IPS-11a (cell line): ENCODE measurements at regions not wholly inside any gene's neighbourhood (a gene's known extent, or its start where the extent isn't known, plus 50 kb on each side); places are given as distances from the start of the nearest gene placed in this dataset.
"Not testable (repeated sequence)": the region's sequence is repeated elsewhere in the genome, so short reads cannot be mapped to it uniquely, and the experiment has no call there.

ENCODE experiments used
- H3K4me3 ChIP-seq: one replicate; pipeline ENCODE4 v1.5.1; 2013; ENCODE audit warnings: low read depth, low read length, control low read depth

- H3K4me3 ChIP-seq, result no peak overlapping the region
These were observed 85.6 kb upstream of the SNX7 start for GRCh38 chr1:98575955-98576354.

DNA sequence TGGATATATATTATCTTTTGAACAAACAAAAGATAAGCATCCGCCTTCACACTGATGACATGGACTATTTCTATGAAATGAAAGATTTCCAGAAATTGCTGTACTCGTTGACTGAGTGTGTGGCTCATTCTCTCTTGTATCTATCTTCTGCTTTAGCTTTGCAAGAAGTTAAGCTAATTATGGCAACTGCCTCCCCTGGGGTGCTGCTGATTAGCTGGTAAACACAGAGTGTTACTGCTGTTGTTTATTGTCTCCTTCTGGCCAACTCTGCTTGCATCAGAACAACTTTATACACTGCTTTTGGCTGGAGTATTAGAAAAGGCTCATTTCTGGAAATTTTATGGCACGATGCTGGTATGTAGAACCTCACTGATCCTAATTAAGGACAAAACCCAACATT lies 95.6 kb upstream of the SNX7 start:
- H3K4me3 ChIP-seq, result no peak overlapping the region

GRCh38 chr1:98559291-98559690 lies 102.2 kb upstream of the SNX7 start:
- no peak overlapping the region for H3K4me3 ChIP-seq

GRCh38 chr1:98557895-98558294 lies 103.6 kb upstream of the SNX7 start:
- no peak overlapping the region for H3K4me3 ChIP-seq

- H3K4me3 ChIP-seq, result no peak overlapping the region
These were observed 104.9 kb upstream of the SNX7 start for GRCh38 chr1:98556521-98557158.

GRCh38 chr1:98555814-98556213 lies 105.7 kb upstream of the SNX7 start:
- H3K4me3 ChIP-seq, result no peak overlapping the region

DNA sequence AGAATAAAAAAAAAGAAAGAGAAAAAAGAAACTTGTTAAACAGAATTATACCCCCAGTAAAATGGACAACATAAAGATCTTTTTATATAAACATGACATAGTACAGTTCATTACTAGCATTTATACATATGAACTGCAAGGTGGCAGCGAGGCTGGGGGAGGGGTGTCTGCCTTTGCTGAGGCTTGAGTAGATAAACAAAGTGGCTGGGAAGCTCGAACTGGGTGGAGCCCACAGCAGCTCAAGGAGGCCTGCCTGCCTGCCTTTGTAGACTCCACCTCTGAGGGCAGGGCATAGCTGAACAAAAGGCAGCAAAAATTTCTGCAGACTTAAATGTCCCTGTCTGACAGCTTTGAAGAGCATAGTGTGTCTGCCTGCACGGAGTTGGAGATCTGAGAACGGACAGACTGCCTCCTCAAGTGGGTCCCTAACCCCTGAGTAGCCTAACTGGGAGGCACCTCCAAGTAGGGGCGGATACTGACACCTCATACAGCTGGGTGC lies 108.9 kb upstream of the SNX7 start:
- H3K4me3 ChIP-seq, result not testable (repeated sequence)

DNA sequence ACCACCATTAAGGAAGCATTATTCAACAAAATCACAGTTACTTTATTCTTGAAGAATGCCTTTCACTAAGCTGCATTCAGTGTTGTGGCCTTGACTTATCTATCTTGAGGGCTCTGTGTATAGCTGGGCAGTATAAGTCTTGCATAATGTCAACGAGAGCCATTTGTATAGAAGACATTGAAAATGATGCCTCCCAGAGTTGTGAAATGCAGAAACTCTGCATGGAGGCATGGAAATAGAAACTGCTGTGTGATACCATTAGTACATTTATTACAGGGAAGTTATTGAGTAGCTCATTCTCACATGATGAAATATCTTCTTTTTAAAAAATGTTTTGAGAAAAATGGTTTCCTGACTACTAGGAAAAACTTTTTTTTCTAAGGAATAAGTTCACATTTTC lies 111.4 kb upstream of the SNX7 start:
- no peak overlapping the region for H3K4me3 ChIP-seq

- H3K4me3 ChIP-seq, result no peak overlapping the region
These were observed 115.2 kb upstream of the SNX7 start for GRCh38 chr1:98546319-98546718.

GRCh38 chr1:98538106-98538505 lies 123.4 kb upstream of the SNX7 start:
- H3K4me3 ChIP-seq, result no peak overlapping the region

DNA sequence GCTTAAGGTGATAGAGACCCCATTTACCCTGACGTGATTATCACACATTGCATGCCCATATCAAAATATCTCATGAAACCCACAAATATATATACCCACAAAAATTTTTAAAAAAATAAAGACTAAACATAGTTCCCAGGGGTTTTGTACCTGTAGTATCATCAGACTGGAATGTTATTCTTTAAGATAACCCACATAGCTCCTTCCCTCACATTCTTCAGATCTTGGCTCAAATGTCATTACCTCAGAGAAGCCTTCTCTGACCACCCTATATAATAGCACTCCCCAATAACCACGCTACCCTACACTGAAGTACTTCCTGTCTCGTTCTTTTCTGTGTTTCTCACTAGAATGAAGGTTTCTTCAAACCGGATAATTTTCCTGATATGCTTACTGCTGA lies 138.3 kb upstream of the SNX7 start:
- H3K4me3 ChIP-seq, result no peak overlapping the region

DNA sequence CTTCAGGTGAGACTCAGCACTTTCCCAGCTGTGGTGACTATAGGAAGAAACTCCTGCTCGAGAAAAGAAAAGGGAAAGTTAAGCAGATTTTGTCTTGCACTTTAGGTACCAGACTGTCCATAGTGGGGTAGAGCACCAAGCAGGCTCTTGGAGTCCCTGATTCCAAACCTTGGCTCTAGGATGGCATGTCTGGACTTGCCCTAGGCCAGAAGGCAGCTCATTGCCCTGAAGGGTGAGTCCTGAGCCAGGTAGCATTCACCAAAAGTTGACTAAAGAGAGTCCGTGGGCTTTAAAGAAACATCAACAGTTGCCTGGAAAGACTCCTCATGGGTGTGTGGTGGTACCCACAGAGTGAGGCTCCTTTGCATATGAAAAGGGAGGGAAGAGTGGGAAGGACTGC lies 145.2 kb upstream of the SNX7 start:
- H3K4me3 ChIP-seq, result no peak overlapping the region

DNA sequence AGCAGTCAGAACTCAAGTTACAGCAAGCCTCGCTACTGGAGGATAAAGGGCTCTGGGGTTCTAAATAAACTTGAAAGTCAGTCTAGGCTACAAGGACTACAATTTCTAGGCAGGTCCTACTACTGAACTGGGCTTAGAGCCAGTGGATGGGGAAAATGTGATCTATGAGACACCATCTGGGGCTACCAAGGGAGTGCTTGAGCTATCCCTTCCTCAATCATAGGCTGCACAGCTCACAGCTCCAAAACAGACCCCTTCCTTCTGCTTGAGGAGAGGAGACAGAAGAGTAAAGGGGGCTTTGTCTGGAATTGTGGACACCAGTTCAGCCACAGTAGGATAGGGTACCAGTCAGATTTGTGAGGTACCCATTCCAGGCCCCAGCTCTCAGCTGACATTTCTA lies 145.8 kb upstream of the SNX7 start:
- H3K4me3 ChIP-seq, result no peak overlapping the region

DNA sequence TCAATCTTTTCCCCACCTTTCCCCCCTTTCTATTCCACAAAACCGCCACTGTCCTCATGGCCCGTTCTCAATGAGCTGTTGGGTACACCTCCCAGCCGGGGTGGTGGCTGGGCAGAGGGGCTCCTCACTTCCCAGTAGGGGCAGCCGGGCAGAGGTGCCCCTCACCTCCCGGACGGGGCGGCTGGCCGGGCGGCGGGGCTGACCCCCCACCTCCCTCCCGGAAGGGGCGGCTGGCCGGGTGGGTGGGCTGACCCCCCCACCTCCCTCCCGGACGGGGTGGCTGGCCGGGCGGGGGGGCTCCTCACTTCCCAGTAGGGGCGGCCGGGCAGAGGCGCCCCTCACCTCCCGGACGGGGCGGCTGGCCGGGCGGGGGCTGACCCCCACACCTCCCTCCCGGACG lies 149.3 kb upstream of the SNX7 start:
- not testable (repeated sequence) for H3K4me3 ChIP-seq

DNA sequence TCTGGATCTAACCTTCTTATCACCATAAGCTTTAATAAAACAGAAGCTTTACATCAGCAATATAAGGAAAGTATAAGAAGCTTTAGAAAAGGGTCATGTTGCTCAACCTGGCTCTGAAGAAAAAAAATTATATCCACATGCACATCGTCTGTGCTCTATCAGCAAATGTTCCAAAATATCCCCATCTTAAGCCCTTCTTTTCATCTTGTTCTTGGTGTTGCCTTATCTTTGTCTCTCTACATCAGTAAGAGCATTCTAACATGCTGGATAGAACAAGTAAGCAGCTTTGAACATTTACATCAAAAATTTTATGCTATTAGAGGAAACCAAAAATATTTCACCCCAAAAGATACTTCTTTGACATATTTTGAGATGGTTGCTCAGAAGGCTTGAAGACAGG lies 157.8 kb upstream of the SNX7 start:
- H3K4me3 ChIP-seq, result no peak overlapping the region

DNA sequence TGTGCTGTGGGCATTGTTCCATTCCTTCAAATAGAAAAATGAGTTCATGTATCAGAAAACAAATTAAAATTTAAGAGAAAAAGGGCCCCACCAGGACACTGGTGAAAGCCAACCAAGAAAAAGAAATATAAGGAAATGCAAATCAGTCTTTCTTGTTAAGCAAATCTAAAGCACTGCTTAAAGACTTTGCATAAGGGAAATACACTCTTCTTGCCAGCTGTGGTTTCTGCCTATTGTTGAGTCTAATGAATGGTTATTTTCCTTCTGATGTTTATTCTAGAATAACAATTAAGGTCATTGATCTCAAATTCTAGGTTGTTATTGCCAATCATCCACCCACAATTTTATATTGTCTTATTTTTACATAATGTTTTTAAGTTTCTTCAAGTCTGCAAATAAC lies 158.6 kb upstream of the SNX7 start:
- no peak overlapping the region for H3K4me3 ChIP-seq

- no peak overlapping the region for H3K4me3 ChIP-seq
These were observed 161.2 kb upstream of the SNX7 start for GRCh38 chr1:98500324-98500723.

- H3K4me3 ChIP-seq, result no peak overlapping the region
These were observed 162.9 kb upstream of the SNX7 start for GRCh38 chr1:98498651-98499050.

- H3K4me3 ChIP-seq, result no peak overlapping the region
These were observed 164.0 kb upstream of the SNX7 start for GRCh38 chr1:98497497-98497896.

- H3K4me3 ChIP-seq, result no peak overlapping the region
These were observed 165.1 kb upstream of the SNX7 start for GRCh38 chr1:98496256-98496995.

- no peak overlapping the region for H3K4me3 ChIP-seq
These were observed 168.1 kb upstream of the SNX7 start for GRCh38 chr1:98493469-98493868.

DNA sequence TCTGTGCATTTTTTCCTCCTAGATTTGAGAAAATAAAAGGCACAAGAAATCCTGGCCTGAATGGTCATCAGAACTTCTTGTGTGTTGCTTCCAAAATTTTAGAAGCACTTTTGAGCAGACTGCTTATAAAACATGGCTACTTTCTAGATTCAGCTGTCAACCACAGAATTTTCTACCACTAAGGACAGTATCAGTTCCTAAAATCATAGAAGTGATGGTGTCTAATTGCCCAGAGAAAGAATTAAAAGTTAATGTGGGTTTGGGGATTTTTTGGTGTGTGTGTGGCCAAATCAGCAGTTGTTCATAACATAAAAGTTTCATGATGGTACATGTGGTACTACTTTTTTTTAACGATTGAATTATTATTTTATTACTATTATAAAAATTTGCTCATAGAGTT lies 171.4 kb upstream of the SNX7 start:
- no peak overlapping the region for H3K4me3 ChIP-seq

GRCh38 chr1:98487620-98488019 lies 173.9 kb upstream of the SNX7 start:
- H3K4me3 ChIP-seq, result no peak overlapping the region
